DND-41 (cell line): ENCODE measurements at regions not wholly inside any gene's neighbourhood (a gene's known extent, or its start where the extent isn't known, plus 50 kb on each side); places are given as distances from the start of the nearest gene placed in this dataset.

ENCODE experiments used
- ATAC-seq: fragments of 200-7000 bp; cut with Tn5 transposase; 3 replicates; pipeline ENCODE4 v1.9.1; 2021; ENCODE audit warnings: low read depth; ENCODE audit not compliant: insufficient read depth
- DNase-seq: peaks from one replicate; pipeline ENCODE4 v3.0.0-alpha.2; 2020
- H2AFZ ChIP-seq: 2 replicates; pipeline ENCODE4 v1.6.0; 2012; ENCODE audit warnings: low read depth, low read length
- H3K27ac ChIP-seq: 2 replicates; pipeline ENCODE4 v1.5.1; 2012; ENCODE audit warnings: low read length, inconsistent platforms
- H3K27me3 ChIP-seq: fragments of 200-600 bp; sonication (generic); 2 replicates; pipeline ENCODE4 v1.6.0; 2012; ENCODE audit warnings: low read length, mild to moderate bottlenecking, inconsistent platforms; ENCODE audit not compliant: insufficient read depth, poor library complexity
- H3K36me3 ChIP-seq: 2 replicates; pipeline ENCODE4 v1.5.1; 2012; ENCODE audit warnings: low read length, inconsistent platforms; ENCODE audit not compliant: insufficient read depth
- H3K4me1 ChIP-seq: 2 replicates; pipeline ENCODE4 v1.5.1; 2012; ENCODE audit warnings: mild to moderate bottlenecking, low read length; ENCODE audit not compliant: insufficient read depth
- H3K4me2 ChIP-seq: 2 replicates; pipeline ENCODE4 v1.6.0; 2012; ENCODE audit warnings: mild to moderate bottlenecking, moderate library complexity, low read length, inconsistent platforms; ENCODE audit not compliant: insufficient read depth
- H3K4me3 ChIP-seq, 2 experiments: fragments of 200-600 bp in 1 of 2; shearing (Covaris generic) in 1 of 2; 2 replicates each; pipeline ENCODE4 v1.5.1; 2012 to 2016; ENCODE audit warnings: inconsistent platforms in 2 of 2, low read length in 2 of 2, mild to moderate bottlenecking in 2 of 2, low read depth in 1 of 2, moderate library complexity in 1 of 2
- H3K79me2 ChIP-seq: 2 replicates; pipeline ENCODE4 v1.6.0; 2012; ENCODE audit warnings: low read length, inconsistent platforms; ENCODE audit not compliant: insufficient read depth
- H3K9ac ChIP-seq: 2 replicates; pipeline ENCODE4 v1.6.0; 2012; ENCODE audit warnings: low read depth, mild to moderate bottlenecking, inconsistent platforms, low read length, moderate library complexity
- H3K9me3 ChIP-seq: 2 replicates; pipeline ENCODE4 v1.5.1; 2012; ENCODE audit warnings: low read length, moderate library complexity, mild to moderate bottlenecking, inconsistent platforms; ENCODE audit not compliant: insufficient read depth, severe bottlenecking
- H4K20me1 ChIP-seq: 2 replicates; pipeline ENCODE4 v1.6.0; 2012; ENCODE audit warnings: low read length; ENCODE audit not compliant: insufficient read depth
- EZH2 ChIP-seq: IDR thresholded peaks from 3 replicates; pipeline ENCODE4 v1.6.1; 2012; ENCODE audit warnings: borderline replicate concordance, low read depth, mild to moderate bottlenecking, moderate library complexity, low read length, inconsistent platforms; ENCODE audit not compliant: severe bottlenecking
- TF ChIP-seq, protein P1 (sequence below): IDR thresholded peaks from 2 replicates; pipeline ENCODE4 v1.5.1; 2012; ENCODE audit warnings: borderline replicate concordance, low read length, moderate library complexity, mild to moderate bottlenecking; ENCODE audit not compliant: poor library complexity, severe bottlenecking; ENCODE audit errors: extremely low read depth

- H2AFZ ChIP-seq = no peak overlapping the region
- TF ChIP-seq EZH2 = no peak
- TF ChIP-seq, protein P1, sequence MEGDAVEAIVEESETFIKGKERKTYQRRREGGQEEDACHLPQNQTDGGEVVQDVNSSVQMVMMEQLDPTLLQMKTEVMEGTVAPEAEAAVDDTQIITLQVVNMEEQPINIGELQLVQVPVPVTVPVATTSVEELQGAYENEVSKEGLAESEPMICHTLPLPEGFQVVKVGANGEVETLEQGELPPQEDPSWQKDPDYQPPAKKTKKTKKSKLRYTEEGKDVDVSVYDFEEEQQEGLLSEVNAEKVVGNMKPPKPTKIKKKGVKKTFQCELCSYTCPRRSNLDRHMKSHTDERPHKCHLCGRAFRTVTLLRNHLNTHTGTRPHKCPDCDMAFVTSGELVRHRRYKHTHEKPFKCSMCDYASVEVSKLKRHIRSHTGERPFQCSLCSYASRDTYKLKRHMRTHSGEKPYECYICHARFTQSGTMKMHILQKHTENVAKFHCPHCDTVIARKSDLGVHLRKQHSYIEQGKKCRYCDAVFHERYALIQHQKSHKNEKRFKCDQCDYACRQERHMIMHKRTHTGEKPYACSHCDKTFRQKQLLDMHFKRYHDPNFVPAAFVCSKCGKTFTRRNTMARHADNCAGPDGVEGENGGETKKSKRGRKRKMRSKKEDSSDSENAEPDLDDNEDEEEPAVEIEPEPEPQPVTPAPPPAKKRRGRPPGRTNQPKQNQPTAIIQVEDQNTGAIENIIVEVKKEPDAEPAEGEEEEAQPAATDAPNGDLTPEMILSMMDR = no peak
- H3K4me3 ChIP-seq = no peak overlapping the region
Measured at GRCh38 chr5:89596821-89597220, 713.8 kb upstream of the MEF2C start.

GRCh38 chr5:89595056-89595455, 712.1 kb upstream of the MEF2C start:
- no peak overlapping the region for H3K4me3 ChIP-seq
- ATAC-seq (no peak), DNase-seq (no peak)
- H3K9ac ChIP-seq = no peak overlapping the region
- H3K9me3 ChIP-seq = no peaks in the 10 kb centered on the region
- no peaks in the 10 kb centered on the region for H3K4me1 ChIP-seq
- TF ChIP-seq EZH2 = no peak
- TF ChIP-seq, protein P1 = no peak
- H4K20me1 ChIP-seq = no peaks in the 10 kb centered on the region
- H2AFZ ChIP-seq = no peak overlapping the region
- no peaks in the 10 kb centered on the region for H3K27me3 ChIP-seq
- no peaks in the 10 kb centered on the region for H3K36me3 ChIP-seq
- no peaks in the 10 kb centered on the region for H3K79me2 ChIP-seq
- no peak overlapping the region for H3K4me2 ChIP-seq
- no peak overlapping the region for H3K27ac ChIP-seq

More at GRCh38 chr5:89596821-89597220, 713.8 kb upstream of the MEF2C start:
- H3K27me3 ChIP-seq = no peaks in the 10 kb centered on the region
- no peaks in the 10 kb centered on the region for H3K4me1 ChIP-seq
- no peak overlapping the region for H3K9ac ChIP-seq
- no peaks in the 10 kb centered on the region for H3K9me3 ChIP-seq
- DNase-seq (no peak), ATAC-seq (no peak)
- H3K36me3 ChIP-seq = no peaks in the 10 kb centered on the region
- H3K79me2 ChIP-seq = no peaks in the 10 kb centered on the region
- H3K4me2 ChIP-seq = no peak overlapping the region
- H4K20me1 ChIP-seq = no peaks in the 10 kb centered on the region
- H3K27ac ChIP-seq = no peak overlapping the region

DNA sequence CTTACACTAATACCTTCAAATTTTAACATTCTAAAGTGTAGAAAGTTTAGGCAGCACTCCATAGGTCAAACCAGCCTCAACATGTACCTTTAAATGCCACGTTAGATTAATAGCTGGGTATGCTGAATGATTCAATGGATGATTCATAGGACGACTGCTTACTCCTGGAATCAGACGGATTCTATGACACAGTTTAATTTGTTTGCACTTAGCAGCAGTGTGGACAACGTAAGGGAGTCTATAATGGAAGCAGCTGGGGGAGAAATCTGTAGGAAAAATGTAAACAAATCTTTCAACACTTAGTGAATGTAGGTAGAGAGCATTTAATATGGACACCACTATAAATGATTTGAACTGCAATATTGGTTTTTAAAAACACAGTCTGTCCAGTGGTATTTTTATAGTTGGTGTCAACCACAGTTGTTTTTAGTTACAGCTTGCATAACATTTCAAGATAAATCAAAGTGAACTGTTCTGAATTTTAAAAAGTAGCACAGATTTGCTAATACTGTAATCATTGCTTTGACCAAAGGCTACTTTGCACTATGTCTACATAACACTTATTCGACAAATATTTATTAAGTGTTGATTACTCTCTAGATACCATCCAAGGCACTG, 701.5 kb upstream of the MEF2C start:
- H3K9me3 ChIP-seq = no peaks in the 10 kb centered on the region
- H3K79me2 ChIP-seq = no peaks in the 10 kb centered on the region
- no peaks in the 10 kb centered on the region for H4K20me1 ChIP-seq
- no peak overlapping the region for H3K27ac ChIP-seq
- no peaks in the 10 kb centered on the region for H3K36me3 ChIP-seq
- TF ChIP-seq, protein P1 = no peak
- TF ChIP-seq EZH2 = no peak
- H3K4me2 ChIP-seq = no peak overlapping the region
- H3K4me1 ChIP-seq = no peaks in the 10 kb centered on the region
- no peak for ATAC-seq
- no peaks in the 10 kb centered on the region for H3K27me3 ChIP-seq
- no peak overlapping the region for H3K9ac ChIP-seq
- H3K4me3 ChIP-seq = no peak overlapping the region
- H2AFZ ChIP-seq = no peak overlapping the region
- DNase-seq = no peak
